ENCODE measurements at regions not wholly inside any gene's neighbourhood (a gene's known extent, or its start where the extent isn't known, plus 50 kb on each side); places are given as distances from the start of the nearest gene placed in this dataset.

- H3K27ac ChIP-seq (ENCODE audit: low read depth, low read length): no peak overlapping the region
- H3K4me3 Mint-ChIP-seq (ENCODE audit: unreplicated experiment): no peak overlapping the region
- H3K4me3 ChIP-seq (ENCODE audit: insufficient read depth, low read depth, low read length): no peak overlapping the region
- H3K9me3 ChIP-seq (ENCODE audit: insufficient read depth, low read depth, low read length): no peaks in the 10 kb centered on the region
- H3K9ac ChIP-seq (ENCODE audit: low read length): no peak overlapping the region
- peaks cover 67% of the 10 kb centered on the region for H3K27me3 Mint-ChIP-seq (ENCODE audit: low read depth, unreplicated experiment)
- peaks cover 2% of the 10 kb centered on the region for H3K9me3 Mint-ChIP-seq (ENCODE audit: unreplicated experiment)
- no peaks in the 10 kb centered on the region for H4K20me1 ChIP-seq (ENCODE audit: insufficient read depth, low read length)
- H3K4me1 ChIP-seq (ENCODE audit: insufficient read depth, low read length): peaks cover 12% of the 10 kb centered on the region
- no peaks in the 10 kb centered on the region for H3K36me3 ChIP-seq (ENCODE audit: insufficient read depth, low read length)
- peak overlapping the region; percentile 32 for H3K4me2 ChIP-seq (ENCODE audit: low read length)
- FAIRE-seq (no peak), DNase-seq (ENCODE audit: low read depth) (no peak)
- H3K36me3 Mint-ChIP-seq (ENCODE audit: low read depth, unreplicated experiment): no peaks in the 10 kb centered on the region
- H3K4me1 Mint-ChIP-seq (ENCODE audit: low read depth, unreplicated experiment): no peaks in the 10 kb centered on the region
- TF ChIP-seq EZH2 (IDR thresholded peaks at IDR 0.05; ENCODE audit: insufficient read depth, low read length): no peak
- no peak for TF ChIP-seq CTCF (IDR thresholded peaks at IDR 0.05; ENCODE audit: insufficient read depth, low read depth, low read length)
- no peaks in the 10 kb centered on the region for H3K79me2 ChIP-seq (ENCODE audit: insufficient read depth, low read length)
- peaks cover 27% of the 10 kb centered on the region for H3K27me3 ChIP-seq (ENCODE audit: insufficient read depth, low read length)
- H2AFZ ChIP-seq (ENCODE audit: low read depth, low read length): peak overlapping the region; percentile 32
- H3K27ac Mint-ChIP-seq (ENCODE audit: unreplicated experiment): no peak overlapping the region
Measured at GRCh38 chr2:120511536-120511935, 165.6 kb downstream of the INHBB start.

- TF ChIP-seq EZH2 (IDR thresholded peaks at IDR 0.05; ENCODE audit: insufficient read depth, low read length) (no peak), CTCF (IDR thresholded peaks at IDR 0.05; ENCODE audit: insufficient read depth, low read depth, low read length) (no peak)
- DNase-seq (ENCODE audit: low read depth): no peak
- H3K9me3 ChIP-seq (ENCODE audit: insufficient read depth, low read depth, low read length): no peaks in the 10 kb centered on the region
- H3K4me3 ChIP-seq (ENCODE audit: insufficient read depth, low read depth, low read length): no peak overlapping the region
- peak overlapping the region; percentile 77 for H3K27ac Mint-ChIP-seq (ENCODE audit: unreplicated experiment)
- no peak overlapping the region for H3K9ac ChIP-seq (ENCODE audit: low read length)
- H3K79me2 ChIP-seq (ENCODE audit: insufficient read depth, low read length): no peaks in the 10 kb centered on the region
- H3K27me3 ChIP-seq (ENCODE audit: insufficient read depth, low read length): peaks cover 32% of the 10 kb centered on the region
- no peak overlapping the region for H3K27ac ChIP-seq (ENCODE audit: low read depth, low read length)
- no peak for FAIRE-seq
- H2AFZ ChIP-seq (ENCODE audit: low read depth, low read length): no peak overlapping the region
- H3K27me3 Mint-ChIP-seq (ENCODE audit: low read depth, unreplicated experiment): peaks cover 67% of the 10 kb centered on the region
- no peaks in the 10 kb centered on the region for H3K36me3 Mint-ChIP-seq (ENCODE audit: low read depth, unreplicated experiment)
- peaks cover 12% of the 10 kb centered on the region for H3K4me1 ChIP-seq (ENCODE audit: insufficient read depth, low read length)
- H3K9me3 Mint-ChIP-seq (ENCODE audit: unreplicated experiment): peaks cover 2% of the 10 kb centered on the region
- H3K4me1 Mint-ChIP-seq (ENCODE audit: low read depth, unreplicated experiment): peaks cover under 1% of the 10 kb centered on the region
- no peaks in the 10 kb centered on the region for H4K20me1 ChIP-seq (ENCODE audit: insufficient read depth, low read length)
- H3K4me3 Mint-ChIP-seq (ENCODE audit: unreplicated experiment): no peak overlapping the region
- no peaks in the 10 kb centered on the region for H3K36me3 ChIP-seq (ENCODE audit: insufficient read depth, low read length)
- peak overlapping the region; percentile 32 for H3K4me2 ChIP-seq (ENCODE audit: low read length)
Measured at GRCh38 chr2:120511947-120512710, 166.2 kb downstream of the INHBB start.

- FAIRE-seq (no peak), DNase-seq (ENCODE audit: low read depth) (no peak)
- Mint-ChIP-seq H3K27me3 (ENCODE audit: low read depth, unreplicated experiment) (peaks cover 66% of the 10 kb centered on the region), H3K9me3 (ENCODE audit: unreplicated experiment) (peaks cover 4% of the 10 kb centered on the region), H3K27ac (ENCODE audit: unreplicated experiment) (no peak overlapping the region), H3K4me1 (ENCODE audit: low read depth, unreplicated experiment) (peaks cover 2% of the 10 kb centered on the region), H3K36me3 (ENCODE audit: low read depth, unreplicated experiment) (no peaks in the 10 kb centered on the region), H3K4me3 (ENCODE audit: unreplicated experiment) (no peak overlapping the region)
- Histone ChIP-seq H4K20me1 (ENCODE audit: insufficient read depth, low read length) (no peaks in the 10 kb centered on the region), H3K36me3 (ENCODE audit: insufficient read depth, low read length) (no peaks in the 10 kb centered on the region), H3K9me3 (ENCODE audit: insufficient read depth, low read depth, low read length) (no peaks in the 10 kb centered on the region), H2AFZ (ENCODE audit: low read depth, low read length) (no peak overlapping the region), H3K4me1 (ENCODE audit: insufficient read depth, low read length) (peaks cover 7% of the 10 kb centered on the region), H3K4me3 (ENCODE audit: insufficient read depth, low read depth, low read length) (no peak overlapping the region), H3K79me2 (ENCODE audit: insufficient read depth, low read length) (no peaks in the 10 kb centered on the region), H3K9ac (ENCODE audit: low read length) (no peak overlapping the region), H3K27ac (ENCODE audit: low read depth, low read length) (no peak overlapping the region), H3K27me3 (ENCODE audit: insufficient read depth, low read length) (peaks cover 47% of the 10 kb centered on the region), H3K4me2 (ENCODE audit: low read length) (no peak overlapping the region)
- no peak for TF ChIP-seq EZH2 (IDR thresholded peaks at IDR 0.05; ENCODE audit: insufficient read depth, low read length)
- no peak for TF ChIP-seq CTCF (IDR thresholded peaks at IDR 0.05; ENCODE audit: insufficient read depth, low read depth, low read length)
Measured at GRCh38 chr2:120513776-120514357, 167.9 kb downstream of the INHBB start.

Data from astrocyte (in vitro differentiated cells and primary cell).